ENCODE measurements at regions not wholly inside any gene's neighbourhood (a gene's known extent, or its start where the extent isn't known, plus 50 kb on each side); places are given as distances from the start of the nearest gene placed in this dataset.

- DNase-seq: no peak
Measured at GRCh38 chr9:88033359-88033702, 59.0 kb upstream of the CDK20 start.

- no peak for DNase-seq
Measured at GRCh38 chr9:88028338-88028737, 54.0 kb upstream of the CDK20 start.

GRCh38 chr9:88026118-88026479 is 51.8 kb upstream of the CDK20 start:
- no peak for DNase-seq

GRCh38 chr9:88025411-88026117 is 51.2 kb upstream of the CDK20 start:
- DNase-seq: no peak

- DNase-seq: no peak
Measured at GRCh38 chr9:88024896-88025295, 50.6 kb upstream of the CDK20 start.

Data from NCI-H2227 treated with DMSO at 0.1 percent for 48 hours (cell line).